ENCODE measurements at regions not wholly inside any gene's neighbourhood (a gene's known extent, or its start where the extent isn't known, plus 50 kb on each side); places are given as distances from the start of the nearest gene placed in this dataset.

DNA sequence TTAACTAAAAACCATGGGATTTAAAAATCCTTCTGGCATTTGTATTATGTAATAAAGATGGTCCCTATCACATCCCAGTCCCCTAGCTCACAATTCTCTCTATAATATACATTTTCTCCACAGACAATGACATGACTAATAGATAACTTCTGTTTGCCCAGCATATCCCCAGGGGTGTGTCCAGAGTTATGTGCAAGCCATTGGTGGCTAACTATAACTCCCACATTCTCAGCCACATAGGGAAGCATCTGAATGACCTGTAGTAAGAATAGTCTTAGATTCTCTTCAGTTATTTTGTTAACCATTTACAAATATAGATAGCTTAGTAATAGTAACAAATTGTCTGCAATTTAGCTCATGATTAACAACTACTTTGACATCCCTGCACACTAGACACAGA lies 52.2 kb upstream of the RBSN start:
- no peak overlapping the region for H4K5ac ChIP-seq (ENCODE audit: insufficient read length, low read depth, low read length)

More for the DNA sequence above, 52.2 kb upstream of the RBSN start:
- Histone ChIP-seq H3K23ac (ENCODE audit: insufficient read length, low read depth, low read length) (no peak overlapping the region), H3K4ac (ENCODE audit: low read depth, low read length) (no peak overlapping the region), H3K18ac (ENCODE audit: insufficient read length, low read depth, low read length) (no peak overlapping the region), H4K20me1 (ENCODE audit: control insufficient read depth, insufficient read depth, insufficient read length) (no peaks in the 10 kb centered on the region), H3K9me3 (ENCODE audit: control insufficient read depth, low read depth, low read length) (no peaks in the 10 kb centered on the region), H3K79me1 (ENCODE audit: insufficient read depth, low read depth, low read length, poor library complexity, severe bottlenecking) (no peaks in the 10 kb centered on the region), H3K4me2 (ENCODE audit: insufficient read depth, insufficient read length, low read length) (no peak overlapping the region), H2AFZ (ENCODE audit: low read length) (no peak overlapping the region), H2AK5ac (ENCODE audit: insufficient read length, low read length) (no peak overlapping the region), H3T11ph (ENCODE audit: low read length) (no peak overlapping the region), H2BK12ac (ENCODE audit: insufficient read length, low read depth, low read length) (no peak overlapping the region), H2BK15ac (ENCODE audit: low read depth, low read length) (no peak overlapping the region), H3K56ac (ENCODE audit: insufficient read length, low read depth, low read length) (no peak overlapping the region), H2BK5ac (ENCODE audit: insufficient read length, low read length) (no peak overlapping the region), H3K9ac (ENCODE audit: extremely low read depth, insufficient read length, low read length) (no peak overlapping the region), H3K27ac (ENCODE audit: insufficient read length, low read depth, low read length) (no peak overlapping the region), H2BK120ac (ENCODE audit: low read depth, low read length, poor library complexity, severe bottlenecking) (no peak overlapping the region), H3K4me1 (ENCODE audit: insufficient read depth, low read length) (peaks cover 2% of the 10 kb centered on the region; the same call in 1 of the 2 replicates), H3K23me2 (ENCODE audit: insufficient read length, low read depth, low read length, poor library complexity, severe bottlenecking) (no peaks in the 10 kb centered on the region), H2BK20ac (ENCODE audit: low read depth, low read length, poor library complexity, severe bottlenecking) (no peak overlapping the region), H3K14ac (ENCODE audit: insufficient read depth, low read length) (no peak overlapping the region), H4K91ac (ENCODE audit: insufficient read length, low read depth, low read length) (no peak overlapping the region), H4K8ac (replicated peaks; ENCODE audit: insufficient read length, low read depth, low read length) (no peak overlapping the region), H3K79me2 (ENCODE audit: insufficient read depth, low read length) (no peaks in the 10 kb centered on the region), H3K27me3 (ENCODE audit: insufficient read depth, low read length) (no peaks in the 10 kb centered on the region)
- H3K27ac Mint-ChIP-seq = no peak overlapping the region
- DNase-seq = no peak
- H3K4me1 Mint-ChIP-seq = peaks cover 4% of the 10 kb centered on the region in 2 experiments; a peak in 3 of 4 replicates
- H3K9me3 Mint-ChIP-seq = no peaks in the 10 kb centered on the region
- no peaks in the 10 kb centered on the region for H3K36me3 Mint-ChIP-seq (ENCODE audit: insufficient read depth in 1 of 3, low read depth in 3 of 3)
- TF ChIP-seq, protein P1, sequence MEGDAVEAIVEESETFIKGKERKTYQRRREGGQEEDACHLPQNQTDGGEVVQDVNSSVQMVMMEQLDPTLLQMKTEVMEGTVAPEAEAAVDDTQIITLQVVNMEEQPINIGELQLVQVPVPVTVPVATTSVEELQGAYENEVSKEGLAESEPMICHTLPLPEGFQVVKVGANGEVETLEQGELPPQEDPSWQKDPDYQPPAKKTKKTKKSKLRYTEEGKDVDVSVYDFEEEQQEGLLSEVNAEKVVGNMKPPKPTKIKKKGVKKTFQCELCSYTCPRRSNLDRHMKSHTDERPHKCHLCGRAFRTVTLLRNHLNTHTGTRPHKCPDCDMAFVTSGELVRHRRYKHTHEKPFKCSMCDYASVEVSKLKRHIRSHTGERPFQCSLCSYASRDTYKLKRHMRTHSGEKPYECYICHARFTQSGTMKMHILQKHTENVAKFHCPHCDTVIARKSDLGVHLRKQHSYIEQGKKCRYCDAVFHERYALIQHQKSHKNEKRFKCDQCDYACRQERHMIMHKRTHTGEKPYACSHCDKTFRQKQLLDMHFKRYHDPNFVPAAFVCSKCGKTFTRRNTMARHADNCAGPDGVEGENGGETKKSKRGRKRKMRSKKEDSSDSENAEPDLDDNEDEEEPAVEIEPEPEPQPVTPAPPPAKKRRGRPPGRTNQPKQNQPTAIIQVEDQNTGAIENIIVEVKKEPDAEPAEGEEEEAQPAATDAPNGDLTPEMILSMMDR (conservative IDR thresholded peaks at IDR 0.05) = no peak
- H3K4me3 Mint-ChIP-seq = no peak overlapping the region
- peaks cover 39% of the 10 kb centered on the region for H3K27me3 Mint-ChIP-seq (ENCODE audit: low read depth)
